Tibial nerve (tissue), 4 donors: ENCODE measurements at regions not wholly inside any gene's neighbourhood (a gene's known extent, or its start where the extent isn't known, plus 50 kb on each side); places are given as distances from the start of the nearest gene placed in this dataset.
"Not testable (repeated sequence)": the region's sequence is repeated elsewhere in the genome, so short reads cannot be mapped to it uniquely, and the experiment has no call there.

ENCODE experiments used
- DNase-seq, 2 donors: peaks; one replicate each; pipeline ENCODE4 v3.0.0-alpha.2; 2019; ENCODE audit warnings: low spot score in 2 of 2
- H3K27ac ChIP-seq, 4 donors: fragments of 200-600 bp; sonication (generic) in 3 of 4; one replicate each; pipeline ENCODE4 v1.5.1; 2017 to 2019; ENCODE audit warnings: mild to moderate bottlenecking in 1 of 4
- H3K27me3 ChIP-seq, 2 donors: fragments of 200-600 bp; sonication (generic) in 1 of 2; one replicate each; pipeline versions ENCODE4 v1.5.1 to v1.6.0; 2017 to 2019
- H3K36me3 ChIP-seq, 3 donors: fragments of 200-600 bp; sonication (generic); one replicate each; pipeline ENCODE4 v1.5.1; 2018 to 2019
- H3K4me1 ChIP-seq, 4 donors: fragments of 200-600 bp; sonication (generic) in 3 of 4; one replicate each; pipeline ENCODE4 v1.5.1; 2017 to 2019
- H3K4me3 ChIP-seq, 4 donors: fragments of 200-600 bp; sonication (generic) in 3 of 4; one replicate each; pipeline ENCODE4 v1.5.1; 2017 to 2019; ENCODE audit warnings: mild to moderate bottlenecking in 1 of 4, moderate library complexity in 1 of 4
- H3K9me3 ChIP-seq, 4 donors: fragments of 200-600 bp; sonication (generic) in 3 of 4; one replicate each; pipeline ENCODE4 v1.5.1; 2017 to 2019
- EP300 ChIP-seq, 2 donors: sonication (generic); formaldehyde crosslinking; IDR thresholded peaks; one replicate each; pipeline ENCODE4 v1.6.1; 2017; ENCODE audit warnings: antibody characterized with exemption in 2 of 2, mild to moderate bottlenecking in 1 of 2
- POLR2A ChIP-seq, 2 donors: fragments of 450-650 bp; IDR thresholded peaks; one replicate each; pipeline ENCODE4 v1.6.1; 2017; ENCODE audit warnings: antibody characterized with exemption in 2 of 2, mild to moderate bottlenecking in 2 of 2, moderate library complexity in 2 of 2
- WGBS, 2 donors: methylation state at CpG; one replicate each; pipeline ENCODE4 v1.1.5; 2018; 5-methylcytosine and 5-hydroxymethylcytosine counted together
- TF ChIP-seq, protein P1 (sequence below), 5 experiments: fragments of 200-600 bp in 3 of 5; fragments of 450-650 bp in 2 of 5; sonication (generic) in 3 of 5; IDR thresholded peaks; one replicate each; pipeline ENCODE4 v1.5.1; 2016 to 2019; ENCODE audit warnings: antibody characterized with exemption in 5 of 5, mild to moderate bottlenecking in 3 of 5, moderate library complexity in 2 of 5

DNA sequence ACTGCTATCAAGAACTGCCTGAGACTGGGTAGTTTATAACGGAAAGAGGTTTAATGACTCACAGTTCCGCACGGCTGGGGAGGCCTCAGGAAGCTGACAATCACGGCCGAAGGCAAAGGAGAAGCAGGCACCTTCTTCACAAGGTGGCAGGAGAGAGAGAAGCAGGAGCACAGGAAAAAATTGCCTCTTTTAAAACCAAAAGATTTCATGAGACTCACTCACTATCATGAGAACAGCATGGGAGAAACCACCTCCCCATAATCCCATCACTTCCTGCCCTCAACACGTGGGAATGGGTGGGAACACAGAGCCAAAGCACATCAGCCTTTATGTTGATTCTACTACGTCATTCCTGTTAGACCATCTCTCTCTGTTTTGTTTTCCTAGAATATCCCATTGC lies 650.9 kb upstream of the SEMA6D start:
- no peak overlapping the region for H3K4me3 ChIP-seq
- H3K27me3 ChIP-seq: no peaks in the 10 kb centered on the region
- no peaks in the 10 kb centered on the region for H3K9me3 ChIP-seq
- TF ChIP-seq, protein P1, sequence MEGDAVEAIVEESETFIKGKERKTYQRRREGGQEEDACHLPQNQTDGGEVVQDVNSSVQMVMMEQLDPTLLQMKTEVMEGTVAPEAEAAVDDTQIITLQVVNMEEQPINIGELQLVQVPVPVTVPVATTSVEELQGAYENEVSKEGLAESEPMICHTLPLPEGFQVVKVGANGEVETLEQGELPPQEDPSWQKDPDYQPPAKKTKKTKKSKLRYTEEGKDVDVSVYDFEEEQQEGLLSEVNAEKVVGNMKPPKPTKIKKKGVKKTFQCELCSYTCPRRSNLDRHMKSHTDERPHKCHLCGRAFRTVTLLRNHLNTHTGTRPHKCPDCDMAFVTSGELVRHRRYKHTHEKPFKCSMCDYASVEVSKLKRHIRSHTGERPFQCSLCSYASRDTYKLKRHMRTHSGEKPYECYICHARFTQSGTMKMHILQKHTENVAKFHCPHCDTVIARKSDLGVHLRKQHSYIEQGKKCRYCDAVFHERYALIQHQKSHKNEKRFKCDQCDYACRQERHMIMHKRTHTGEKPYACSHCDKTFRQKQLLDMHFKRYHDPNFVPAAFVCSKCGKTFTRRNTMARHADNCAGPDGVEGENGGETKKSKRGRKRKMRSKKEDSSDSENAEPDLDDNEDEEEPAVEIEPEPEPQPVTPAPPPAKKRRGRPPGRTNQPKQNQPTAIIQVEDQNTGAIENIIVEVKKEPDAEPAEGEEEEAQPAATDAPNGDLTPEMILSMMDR (IDR thresholded peaks at IDR 0.05): no peak
- TF ChIP-seq EP300 (IDR thresholded peaks at IDR 0.05) (no peak), POLR2A (IDR thresholded peaks at IDR 0.05) (no peak)
- WGBS, 2 donors: 68 to 74% methylated on average over 7 of the region's 7 CpGs
- no peak for DNase-seq
- no peak overlapping the region for H3K27ac ChIP-seq
- H3K36me3 ChIP-seq: no peaks in the 10 kb centered on the region
- no peaks in the 10 kb centered on the region for H3K4me1 ChIP-seq

DNA sequence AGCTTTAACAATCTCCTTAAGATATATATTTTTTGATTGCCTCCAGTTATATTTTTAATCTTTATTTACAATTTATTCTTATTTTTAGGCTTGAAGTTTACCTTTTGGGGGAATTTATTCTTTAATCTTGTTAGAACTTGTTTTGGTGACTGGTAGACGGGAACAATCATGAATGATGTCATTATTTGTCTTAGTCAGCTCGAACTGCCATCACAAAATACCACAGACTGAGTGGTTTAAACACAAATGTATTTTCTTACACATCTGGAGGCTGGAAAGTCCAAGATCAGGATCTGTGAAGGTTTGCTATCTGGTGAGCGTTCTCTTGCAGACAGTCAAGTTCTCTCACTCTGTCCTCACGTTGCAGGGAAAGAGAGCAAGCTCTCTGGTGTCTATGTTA lies 639.5 kb upstream of the SEMA6D start:
- not testable (repeated sequence) for H3K27ac ChIP-seq, H3K4me3 ChIP-seq, DNase-seq, H3K27me3 ChIP-seq, H3K9me3 ChIP-seq, H3K4me1 ChIP-seq, H3K36me3 ChIP-seq
- WGBS, 2 donors: 56 to 57% methylated on average over 4 of the region's 4 CpGs

DNA sequence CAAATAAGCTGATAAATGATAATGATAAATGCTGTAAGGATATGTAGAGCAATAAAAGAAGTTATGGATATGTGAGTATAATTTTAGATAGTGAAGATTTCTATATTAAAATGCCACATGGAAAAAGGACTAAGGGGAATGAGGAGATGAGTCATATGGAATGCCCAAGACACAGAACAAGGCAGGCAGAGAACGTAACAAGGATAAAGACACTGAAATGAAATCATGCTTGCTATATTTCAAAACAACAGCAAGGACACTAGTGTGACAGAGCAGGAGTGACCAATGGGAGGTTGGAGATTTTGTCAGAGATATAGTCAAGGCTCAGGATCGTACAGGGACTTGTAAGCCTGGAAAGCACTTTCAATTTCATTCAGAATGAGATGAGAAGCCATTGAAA lies 621.5 kb upstream of the SEMA6D start:
- 38 to 51% methylated on average over 2 of the region's 2 CpGs for WGBS, 2 donors
- Histone ChIP-seq H3K4me1 (no peaks in the 10 kb centered on the region), H3K9me3 (no peaks in the 10 kb centered on the region), H3K4me3 (no peak overlapping the region), H3K36me3 (no peaks in the 10 kb centered on the region), H3K27me3 (no peaks in the 10 kb centered on the region), H3K27ac (no peak overlapping the region)
- TF ChIP-seq, protein P1 (IDR thresholded peaks at IDR 0.05): no peak
- TF ChIP-seq EP300 (IDR thresholded peaks at IDR 0.05) (no peak), POLR2A (IDR thresholded peaks at IDR 0.05) (no peak)
- no peak for DNase-seq

DNA sequence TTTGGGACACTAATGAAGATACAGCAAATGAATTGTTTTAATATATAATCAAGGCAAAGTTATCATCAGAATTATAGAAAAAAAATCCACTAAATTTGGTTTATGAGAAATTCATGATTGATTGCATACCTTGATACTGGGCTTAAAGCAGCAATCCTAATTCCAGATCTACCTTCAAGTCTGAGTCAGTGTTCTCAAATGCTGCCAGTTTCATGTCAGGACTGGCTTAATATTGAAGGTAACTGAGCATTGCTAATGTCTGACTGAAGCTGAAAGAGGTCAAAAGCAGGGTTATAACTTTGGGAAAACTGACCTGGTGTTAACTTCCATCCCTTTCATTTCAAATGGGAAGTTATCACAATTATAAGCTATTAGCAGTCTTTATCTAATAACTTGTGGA lies 618.8 kb upstream of the SEMA6D start:
- H3K27me3 ChIP-seq, DNase-seq, H3K4me3 ChIP-seq, H3K9me3 ChIP-seq, H3K27ac ChIP-seq, H3K4me1 ChIP-seq, H3K36me3 ChIP-seq: not testable (repeated sequence)

DNA sequence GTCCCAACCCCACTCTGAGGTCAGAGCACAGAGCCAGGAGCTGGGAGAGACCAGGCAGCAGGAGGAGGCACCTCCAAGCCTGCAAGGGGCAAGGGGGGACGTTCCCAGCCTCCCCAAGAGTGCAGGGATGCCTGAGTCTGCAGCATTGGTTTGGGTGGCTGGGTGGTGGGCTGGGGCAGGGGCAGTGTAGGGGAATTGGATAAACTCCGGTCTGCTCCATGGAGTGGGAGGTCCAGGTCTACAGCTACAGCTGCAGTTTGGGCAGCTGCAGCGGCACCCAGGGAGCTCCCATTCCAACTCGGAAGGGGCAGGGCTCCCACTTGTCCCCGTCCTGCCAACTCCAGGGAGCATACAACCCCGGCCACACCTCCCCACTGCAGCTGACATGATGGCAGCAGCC lies 617.5 kb upstream of the SEMA6D start:
- not testable (repeated sequence) for H3K4me1 ChIP-seq, DNase-seq, H3K27ac ChIP-seq, H3K27me3 ChIP-seq, H3K36me3 ChIP-seq, H3K4me3 ChIP-seq, H3K9me3 ChIP-seq
- 75 to 91% methylated on average over 6 of the region's 6 CpGs for WGBS, 2 donors

DNA sequence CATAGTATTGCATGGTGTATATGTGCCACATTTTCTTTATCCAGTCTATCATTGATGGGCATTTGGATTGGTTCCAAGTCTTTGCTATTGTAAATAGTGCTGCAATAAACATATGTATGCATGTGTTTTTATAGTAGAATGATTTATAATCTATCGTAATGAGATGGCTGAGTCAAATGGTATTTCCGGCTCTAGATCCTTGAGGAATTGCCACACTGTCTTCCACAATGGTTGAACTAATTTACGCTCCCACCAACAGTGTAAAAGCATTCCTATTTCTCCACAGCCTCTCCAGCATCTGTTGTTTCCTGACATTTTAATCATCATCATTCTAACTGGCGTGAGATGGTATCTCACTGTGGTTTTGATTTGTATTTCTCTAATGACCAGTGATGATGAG lies 608.5 kb upstream of the SEMA6D start:
- not testable (repeated sequence) for H3K4me1 ChIP-seq, H3K27me3 ChIP-seq, H3K36me3 ChIP-seq, H3K27ac ChIP-seq, DNase-seq, H3K9me3 ChIP-seq, H3K4me3 ChIP-seq
- 82 to 93% methylated on average over 4 of the region's 4 CpGs for WGBS, 2 donors

DNA sequence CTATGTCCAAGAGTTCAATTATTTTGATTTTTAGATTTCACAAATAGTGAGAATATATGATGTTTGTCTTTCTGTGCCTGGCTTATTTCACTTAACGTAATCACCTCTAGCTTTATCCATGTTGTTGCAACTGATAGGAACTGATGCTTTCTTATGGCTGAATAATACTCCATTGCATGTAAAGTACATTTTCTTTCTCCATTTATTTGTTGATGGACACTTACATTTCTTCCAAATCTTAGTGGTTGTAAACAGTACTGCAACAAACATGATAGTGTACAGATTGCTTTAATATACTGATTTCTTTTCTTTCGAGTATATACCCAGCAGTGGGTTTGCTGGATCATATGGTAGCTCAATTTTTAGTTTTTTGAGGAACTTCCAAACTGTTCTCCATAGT lies 600.6 kb upstream of the SEMA6D start:
- no peaks in the 10 kb centered on the region for H3K4me1 ChIP-seq
- WGBS, 2 donors: 95 to 97% methylated on average over 2 of the region's 2 CpGs
- H3K27ac ChIP-seq: no peak overlapping the region
- TF ChIP-seq POLR2A (IDR thresholded peaks at IDR 0.05) (no peak), EP300 (IDR thresholded peaks at IDR 0.05) (no peak)
- TF ChIP-seq, protein P1 (IDR thresholded peaks at IDR 0.05): no peak
- H3K27me3 ChIP-seq: no peaks in the 10 kb centered on the region
- no peaks in the 10 kb centered on the region for H3K36me3 ChIP-seq
- H3K9me3 ChIP-seq: peaks cover 0 to 14% (median 5%) of the 10 kb centered on the region in 4 donors
- DNase-seq: no peak
- H3K4me3 ChIP-seq: no peak overlapping the region
